ENCODE measurements at regions not wholly inside any gene's neighbourhood (a gene's known extent, or its start where the extent isn't known, plus 50 kb on each side); places are given as distances from the start of the nearest gene placed in this dataset.

DNA sequence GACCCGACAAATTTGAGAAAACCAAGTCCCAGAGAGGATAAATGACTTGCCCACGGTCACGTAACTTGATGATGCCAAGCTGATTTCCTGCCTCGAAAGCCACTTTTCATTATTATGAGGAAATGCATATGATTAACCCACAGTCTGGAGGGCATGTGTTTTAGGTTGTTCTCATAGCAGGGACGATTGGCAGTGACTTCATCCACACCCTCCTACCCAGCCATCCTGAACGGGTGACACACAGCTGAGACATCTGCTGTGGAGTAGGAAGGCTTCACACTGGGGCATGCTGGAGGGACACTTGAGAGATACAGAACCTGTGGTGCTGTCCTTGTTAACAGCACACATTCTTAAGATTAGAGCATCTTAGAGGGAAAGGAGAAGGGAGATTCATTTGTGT, 65.4 kb upstream of the WDFY2 start:
- DNase-seq: no peak

DNA sequence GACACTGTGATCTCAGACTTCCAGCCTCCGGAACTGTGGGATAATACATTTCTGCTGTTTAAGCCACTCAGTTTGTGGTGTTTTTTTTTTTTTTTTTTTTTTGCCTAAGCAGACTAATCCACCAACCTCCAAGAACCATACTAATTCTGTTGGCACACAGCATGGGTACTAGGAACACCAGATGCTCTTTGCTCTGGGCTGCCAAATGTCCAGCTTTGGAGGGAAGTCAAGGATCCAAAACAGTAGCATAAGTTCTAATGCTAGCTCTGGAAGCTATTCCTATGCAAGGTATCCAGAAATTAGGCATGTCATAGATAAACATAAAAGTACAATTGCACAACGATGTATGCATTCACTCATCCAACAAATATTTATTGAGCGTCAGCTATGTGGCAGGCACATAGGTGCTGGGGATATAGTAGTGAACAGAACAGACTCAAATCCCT, 64.5 kb upstream of the WDFY2 start:
- DNase-seq: no peak

DNA sequence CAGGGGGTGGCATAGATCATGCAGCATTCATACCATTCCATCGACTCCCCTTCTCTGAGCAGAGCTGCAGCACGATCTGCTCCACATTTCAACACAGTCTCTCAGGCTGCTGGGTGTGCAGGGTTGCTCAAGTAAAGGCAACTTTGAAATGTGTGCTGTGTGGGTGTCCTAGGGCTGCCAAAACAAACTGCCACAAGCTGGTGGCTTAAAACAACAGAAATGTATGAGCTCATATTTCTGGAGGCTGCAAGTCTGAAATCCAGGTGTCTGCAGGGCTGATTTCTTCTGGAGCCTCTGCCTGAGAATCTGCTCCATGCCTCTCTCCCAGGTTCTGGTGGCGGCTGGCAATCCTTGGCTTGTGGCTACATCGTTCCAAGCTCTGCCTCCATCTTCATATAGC, 63.7 kb upstream of the WDFY2 start:
- DNase-seq: no peak

DNA sequence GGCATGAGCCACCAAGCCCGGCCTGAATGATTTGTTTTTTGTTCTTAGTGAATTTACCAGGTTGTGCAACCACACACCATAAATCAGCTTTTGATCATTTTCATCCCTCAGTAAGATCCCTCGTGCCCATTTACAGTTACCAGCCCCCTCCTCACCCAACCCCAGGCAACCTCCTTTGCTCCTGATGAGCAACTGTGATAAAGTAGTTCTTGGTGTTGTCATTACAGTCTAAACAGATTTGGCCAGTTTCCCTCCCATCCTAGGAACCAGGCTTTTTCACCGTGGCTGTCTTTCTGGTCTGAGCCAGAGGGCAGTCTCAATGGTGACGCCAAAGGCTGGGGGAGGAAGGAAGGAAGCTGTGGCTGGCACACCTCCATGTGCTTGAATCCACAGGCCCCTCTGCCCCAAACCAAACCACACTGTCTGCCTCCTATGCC, 61.2 kb upstream of the WDFY2 start:
- peak in 1 of 4 experiments; percentile 4 for DNase-seq

DNA sequence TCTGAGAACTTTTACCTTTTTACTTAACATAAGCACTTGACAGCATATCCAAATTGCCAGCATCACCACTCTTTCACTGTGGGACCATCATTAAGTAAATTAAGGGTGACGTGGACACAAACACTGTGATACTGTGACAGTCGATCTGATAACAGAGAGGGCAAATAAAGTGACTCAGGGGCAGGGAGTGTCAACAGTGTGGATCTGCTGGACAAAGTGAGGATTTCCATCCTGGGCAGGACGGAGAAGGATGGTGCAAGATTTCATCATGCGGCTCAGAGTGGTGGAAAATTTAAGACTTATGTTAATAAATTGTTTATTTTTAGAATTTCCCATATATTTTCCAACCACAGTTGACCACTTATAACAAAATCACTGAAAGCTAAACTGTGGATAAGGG, 60.0 kb upstream of the WDFY2 start:
- no peak for DNase-seq

DNA sequence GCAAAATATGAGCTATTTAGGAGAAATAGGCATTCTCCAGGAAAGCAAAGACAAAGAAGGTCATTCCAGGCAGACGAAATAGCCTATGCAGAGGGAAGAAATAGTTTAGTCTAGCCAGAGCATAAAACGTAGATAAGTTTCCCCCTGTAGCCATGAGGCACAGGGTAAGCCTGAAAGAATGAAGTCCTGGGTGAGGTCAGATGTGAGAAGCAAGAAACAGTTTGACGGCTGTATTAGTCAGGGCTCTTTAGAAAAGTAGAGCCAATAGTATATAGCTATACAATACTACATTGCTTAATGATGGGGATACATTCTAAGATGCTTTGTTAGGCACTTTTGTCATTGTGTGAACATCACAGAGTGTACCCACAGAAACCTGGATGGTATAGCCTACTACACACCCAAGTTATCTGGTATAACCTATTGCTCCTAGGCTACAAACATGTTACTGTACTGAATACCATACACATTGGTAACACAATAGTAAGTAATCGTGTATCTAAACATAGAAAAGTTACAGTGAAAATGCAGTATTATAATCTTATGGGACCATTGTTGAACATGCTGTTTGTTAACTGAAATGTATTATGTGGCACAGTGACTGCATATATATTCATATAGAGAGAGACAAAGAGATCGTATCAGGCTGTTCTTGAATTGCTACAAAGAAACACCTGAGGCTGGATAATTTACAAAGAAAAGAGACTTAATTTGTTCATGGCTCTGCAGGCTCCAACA, 59.3 kb upstream of the WDFY2 start:
- DNase-seq: no peak

DNA sequence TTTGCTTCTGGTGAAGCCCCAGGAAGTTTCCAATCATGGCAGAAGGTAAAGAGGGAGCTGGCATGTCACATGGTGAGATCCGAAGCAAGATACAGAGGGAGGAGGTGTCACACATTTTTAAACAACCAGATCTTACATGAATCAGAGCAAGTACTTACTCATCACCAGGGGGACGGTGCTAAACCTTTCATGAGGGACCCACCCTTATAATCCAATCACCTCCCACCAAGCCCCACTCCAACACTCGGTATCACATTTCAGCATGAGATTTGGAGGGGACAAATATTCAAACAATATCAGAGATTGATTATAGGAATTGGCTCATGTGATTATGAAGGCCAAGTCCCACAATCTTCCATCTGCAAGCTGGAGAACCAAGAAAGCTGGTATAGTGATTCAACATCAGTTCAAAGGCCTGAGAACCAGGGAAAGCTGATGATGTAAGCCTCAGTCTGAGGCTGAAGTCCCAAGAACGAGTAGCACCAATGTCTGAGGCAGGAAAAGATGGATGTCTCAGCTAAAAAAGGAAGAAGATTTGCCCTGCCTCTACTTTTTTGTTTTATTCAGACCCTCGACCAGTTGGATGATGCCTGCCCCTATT, 58.6 kb upstream of the WDFY2 start:
- DNase-seq: no peak

DNA sequence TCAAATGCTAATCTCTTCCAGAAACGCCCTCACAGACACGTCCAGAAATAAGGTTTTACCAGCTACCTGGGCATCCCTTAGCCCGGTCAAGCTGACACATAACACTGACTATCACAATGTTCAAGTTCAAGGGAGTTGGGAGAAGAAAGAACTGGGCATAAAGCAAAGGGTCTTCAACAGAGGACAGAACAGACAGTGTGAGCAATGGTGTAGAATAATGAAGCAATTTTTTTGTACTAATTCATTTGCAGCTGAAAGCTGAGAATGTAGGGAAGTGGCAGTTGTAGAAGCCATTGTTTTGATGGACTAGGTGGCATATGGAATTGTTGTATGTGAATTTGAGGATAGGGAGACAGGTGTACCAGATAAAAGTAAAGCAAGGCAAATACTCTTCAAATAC, 58.1 kb upstream of the WDFY2 start:
- no peak for DNase-seq

DNA sequence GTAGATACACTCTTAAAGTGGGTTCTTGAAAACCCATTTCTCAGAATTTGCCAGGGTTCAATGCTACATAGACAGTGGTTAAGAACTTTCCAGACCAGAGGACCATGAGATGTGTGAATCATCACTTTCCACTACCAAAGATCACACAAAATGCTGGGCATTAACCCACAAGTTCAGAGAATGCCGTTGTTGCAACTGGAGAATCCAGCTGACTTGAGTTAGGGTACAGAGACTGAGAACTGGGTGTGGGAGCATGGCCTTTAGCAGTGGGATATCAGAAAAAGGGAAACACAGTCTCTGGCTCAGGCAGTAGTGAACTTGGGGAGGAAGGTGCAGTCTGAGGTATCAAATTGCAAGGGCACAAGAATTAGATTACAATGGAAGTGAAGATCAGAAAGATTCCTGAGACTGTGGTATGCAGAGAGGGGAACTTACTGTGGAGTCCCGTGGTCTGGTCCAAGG, 51.5 kb upstream of the WDFY2 start:
- no peak for DNase-seq

DNA sequence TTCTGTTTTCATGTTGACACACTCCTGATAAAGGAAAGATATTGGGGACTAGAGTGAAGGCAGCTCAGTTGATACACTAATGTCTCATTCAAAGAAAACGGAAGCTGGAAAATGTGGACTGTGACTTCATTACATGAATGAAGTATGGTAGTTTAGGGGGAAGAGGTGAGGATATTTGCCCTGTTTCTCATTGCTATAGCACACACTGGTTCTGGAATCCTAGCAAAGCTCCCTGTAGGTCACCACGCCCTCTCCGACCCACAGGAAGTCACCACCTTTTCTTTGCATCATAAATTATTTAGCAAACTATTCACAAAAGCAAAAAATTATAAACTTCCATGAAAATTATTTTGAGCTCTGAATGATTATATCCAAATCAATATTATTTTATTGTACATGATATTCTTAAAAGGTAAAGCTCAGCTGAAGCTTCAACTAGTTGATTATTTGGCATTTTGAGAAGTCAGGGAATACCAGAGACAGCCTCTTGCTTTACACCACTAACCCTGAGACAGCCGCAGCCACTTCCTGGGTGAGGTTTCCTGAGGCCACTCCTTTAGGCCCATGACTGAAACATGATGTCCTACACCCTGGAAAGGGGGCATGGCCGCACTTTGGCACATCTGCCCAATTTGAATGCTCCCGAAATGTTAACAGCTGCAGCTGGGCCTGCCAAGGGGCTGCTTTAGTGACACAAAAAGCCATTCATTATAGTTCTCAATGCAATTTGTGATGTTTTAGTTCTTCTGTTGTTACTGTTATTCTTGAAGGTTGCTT, 50.0 kb upstream of the WDFY2 start:
- DNase-seq: no peak
